ENCODE measurements at regions not wholly inside any gene's neighbourhood (a gene's known extent, or its start where the extent isn't known, plus 50 kb on each side); places are given as distances from the start of the nearest gene placed in this dataset.

DNA sequence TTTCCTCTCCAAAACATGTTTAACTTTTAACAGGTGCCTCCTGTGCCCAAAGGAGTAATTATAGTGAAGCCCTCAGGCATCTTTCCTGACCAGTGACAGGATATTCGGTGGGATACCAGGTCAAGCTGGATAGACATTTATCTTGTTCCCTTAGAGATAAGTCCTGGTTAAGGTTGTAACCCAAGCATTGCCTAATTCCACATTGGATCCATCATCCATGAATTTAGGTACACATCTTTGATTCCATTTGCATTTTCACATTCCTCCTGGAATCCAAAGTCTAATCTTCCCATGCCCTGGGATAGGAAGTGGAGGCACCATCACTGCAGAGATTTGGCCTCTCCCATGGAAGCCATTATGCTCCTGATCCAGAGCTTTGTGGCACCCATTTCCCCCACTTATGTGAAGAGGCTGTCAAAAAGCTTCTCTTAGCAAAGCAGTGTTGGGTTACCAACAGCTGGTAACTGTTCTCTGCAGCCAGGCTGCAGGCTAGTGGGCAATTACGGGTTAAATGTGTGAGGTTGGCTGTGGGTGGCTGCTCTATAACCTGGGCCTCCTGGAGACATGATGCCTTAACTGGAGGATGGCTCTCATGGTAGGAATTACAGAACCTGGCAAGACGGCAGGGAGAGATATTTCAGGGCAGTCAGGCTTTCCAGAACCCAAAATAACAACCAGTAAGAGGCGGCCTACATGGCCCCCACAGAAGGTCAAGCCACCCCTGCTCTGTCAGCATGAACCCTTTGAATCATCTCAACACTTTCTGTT is 96.9 kb upstream of the VGLL2 start:
- TF ChIP-seq, protein P1, sequence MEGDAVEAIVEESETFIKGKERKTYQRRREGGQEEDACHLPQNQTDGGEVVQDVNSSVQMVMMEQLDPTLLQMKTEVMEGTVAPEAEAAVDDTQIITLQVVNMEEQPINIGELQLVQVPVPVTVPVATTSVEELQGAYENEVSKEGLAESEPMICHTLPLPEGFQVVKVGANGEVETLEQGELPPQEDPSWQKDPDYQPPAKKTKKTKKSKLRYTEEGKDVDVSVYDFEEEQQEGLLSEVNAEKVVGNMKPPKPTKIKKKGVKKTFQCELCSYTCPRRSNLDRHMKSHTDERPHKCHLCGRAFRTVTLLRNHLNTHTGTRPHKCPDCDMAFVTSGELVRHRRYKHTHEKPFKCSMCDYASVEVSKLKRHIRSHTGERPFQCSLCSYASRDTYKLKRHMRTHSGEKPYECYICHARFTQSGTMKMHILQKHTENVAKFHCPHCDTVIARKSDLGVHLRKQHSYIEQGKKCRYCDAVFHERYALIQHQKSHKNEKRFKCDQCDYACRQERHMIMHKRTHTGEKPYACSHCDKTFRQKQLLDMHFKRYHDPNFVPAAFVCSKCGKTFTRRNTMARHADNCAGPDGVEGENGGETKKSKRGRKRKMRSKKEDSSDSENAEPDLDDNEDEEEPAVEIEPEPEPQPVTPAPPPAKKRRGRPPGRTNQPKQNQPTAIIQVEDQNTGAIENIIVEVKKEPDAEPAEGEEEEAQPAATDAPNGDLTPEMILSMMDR (IDR thresholded peaks at IDR 0.05): no peak
- no peak for TF ChIP-seq POLR2A (IDR thresholded peaks at IDR 0.05)

Data from Peyer's patch (tissue), 4 donors.